GM23338 (cell line): ENCODE measurements at regions not wholly inside any gene's neighbourhood (a gene's known extent, or its start where the extent isn't known, plus 50 kb on each side); places are given as distances from the start of the nearest gene placed in this dataset.

Source experiments
- ATAC-seq: fragments of 200-7000 bp; cut with Tn5 transposase; 3 replicates; pipeline ENCODE4 v1.9.1; 2020
- DNase-seq: peaks from one replicate; pipeline ENCODE4 v3.0.0-alpha.2; 2015; ENCODE audit warnings: low spot score
- H2AFZ ChIP-seq: fragments of 200-600 bp; sonication (generic); 2 replicates; pipeline ENCODE4 v1.8.0; 2016; ENCODE audit warnings: antibody characterized with exemption, mild to moderate bottlenecking, moderate library complexity
- H3F3A ChIP-seq: fragments of 200-600 bp; sonication (generic); replicated peaks from 2 replicates; pipeline ENCODE4 v1.8.0; 2017; ENCODE audit warnings: antibody characterized with exemption, mixed run types, low read depth
- H3K27ac ChIP-seq: fragments of 200-600 bp; sonication (generic); 2 replicates; pipeline ENCODE4 v1.6.1; 2016; ENCODE audit warnings: low read depth
- H3K27me3 ChIP-seq: fragments of 200-600 bp; sonication (generic); 2 replicates; pipeline ENCODE4 v1.8.0; 2016; ENCODE audit warnings: mild to moderate bottlenecking, mixed run types, moderate library complexity; ENCODE audit not compliant: insufficient read depth
- H3K36me3 ChIP-seq: fragments of 200-600 bp; sonication (generic); 2 replicates; pipeline ENCODE4 v1.8.0; 2016; ENCODE audit warnings: mild to moderate bottlenecking; ENCODE audit not compliant: insufficient read depth
- H3K4me1 ChIP-seq: fragments of 200-600 bp; sonication (generic); 2 replicates; pipeline ENCODE4 v1.8.0; 2016; ENCODE audit warnings: mild to moderate bottlenecking, moderate library complexity; ENCODE audit not compliant: insufficient read depth
- H3K4me2 ChIP-seq: fragments of 200-600 bp; sonication (generic); 2 replicates; pipeline ENCODE4 v1.7.1; 2017; ENCODE audit warnings: mixed run types
- H3K4me3 ChIP-seq: fragments of 200-600 bp; sonication (generic); 2 replicates; pipeline ENCODE4 v1.6.1; 2016; ENCODE audit warnings: mixed run types
- H3K79me2 ChIP-seq: fragments of 200-600 bp; sonication (generic); replicated peaks from 2 replicates; pipeline ENCODE4 v1.8.0; 2017; ENCODE audit warnings: mild to moderate bottlenecking; ENCODE audit not compliant: insufficient read depth
- H3K9me2 ChIP-seq: fragments of 200-600 bp; sonication (generic); 2 replicates; pipeline ENCODE4 v1.8.0; 2017; ENCODE audit not compliant: insufficient read depth
- H4K20me1 ChIP-seq: fragments of 200-600 bp; sonication (generic); replicated peaks from 2 replicates; pipeline ENCODE4 v1.8.0; 2017; ENCODE audit warnings: mild to moderate bottlenecking; ENCODE audit not compliant: insufficient read depth
- H3K27ac Mint-ChIP-seq: 2 replicates; pipeline ENCODE4 v1.8.0; 2020; ENCODE audit warnings: inconsistent platforms, mild to moderate bottlenecking, moderate library complexity, mixed read lengths
- H3K27me3 Mint-ChIP-seq: 3 replicates; pipeline ENCODE4 v1.8.0; 2022; ENCODE audit warnings: low read depth, mild to moderate bottlenecking, moderate library complexity, mixed read lengths, inconsistent platforms; ENCODE audit not compliant: insufficient read depth, poor library complexity
- H3K36me3 Mint-ChIP-seq: 3 replicates; pipeline ENCODE4 v1.8.0; 2021; ENCODE audit warnings: low read depth, mild to moderate bottlenecking, inconsistent platforms, moderate library complexity, mixed read lengths
- H3K4me1 Mint-ChIP-seq: 3 replicates; pipeline ENCODE4 v1.8.0; 2020; ENCODE audit warnings: mild to moderate bottlenecking, inconsistent platforms, mixed read lengths
- H3K4me3 Mint-ChIP-seq: 3 replicates; pipeline ENCODE4 v1.8.0; 2021; ENCODE audit warnings: moderate library complexity, mild to moderate bottlenecking, inconsistent platforms, mixed read lengths
- H3K9me3 Mint-ChIP-seq: 3 replicates; pipeline ENCODE4 v1.8.0; 2020; ENCODE audit warnings: moderate library complexity, mild to moderate bottlenecking, inconsistent platforms, mixed read lengths
- CREB1 ChIP-seq: fragments of 250-450 bp; sonication (Bioruptor Pico); IDR thresholded peaks from 2 replicates; pipeline ENCODE4 v1.5.0; 2020; ENCODE audit warnings: low read depth, mild to moderate bottlenecking, moderate library complexity
- CTCF ChIP-seq, 2 experiments: fragments of 200-600 bp in 1 of 2; sonication (generic) in 1 of 2; conservative IDR thresholded peaks; 2 replicates each; pipeline versions ENCODE4 v1.5.1 to v1.6.1; 2016 to 2017; ENCODE audit warnings: antibody characterized with exemption in 2 of 2, low read depth in 2 of 2, mild to moderate bottlenecking in 2 of 2, moderate library complexity in 1 of 2
- EZH2phosphoT487 ChIP-seq: fragments of 200-600 bp; sonication (generic); IDR thresholded peaks from one replicate; pipeline ENCODE4 v1.8.1; 2018; ENCODE audit warnings: antibody characterized with exemption; ENCODE audit not compliant: unreplicated experiment
- JUNB ChIP-seq: IDR thresholded peaks from one replicate; pipeline ENCODE4 v1.6.1; 2016; ENCODE audit warnings: antibody characterized with exemption; ENCODE audit not compliant: unreplicated experiment
- NANOG ChIP-seq: IDR thresholded peaks from 2 replicates; pipeline ENCODE4 v1.6.1; 2016; ENCODE audit warnings: antibody characterized with exemption, borderline replicate concordance
- POLR2AphosphoS5 ChIP-seq: IDR thresholded peaks from 2 replicates; pipeline ENCODE4 v1.6.1; 2016; ENCODE audit warnings: antibody characterized with exemption, low read depth
- STAT1 ChIP-seq: IDR thresholded peaks from one replicate; pipeline ENCODE4 v1.6.1; 2016; ENCODE audit warnings: antibody characterized with exemption; ENCODE audit not compliant: unreplicated experiment
- ZNF114 ChIP-seq: fragments of 250-450 bp; sonication (Bioruptor Pico); IDR thresholded peaks from 2 replicates; pipeline ENCODE4 v1.5.0; 2020; ENCODE audit warnings: mild to moderate bottlenecking, moderate library complexity
- ZNF462 ChIP-seq: fragments of 250-450 bp; sonication (Bioruptor Pico); IDR thresholded peaks from 2 replicates; pipeline ENCODE4 v1.5.0; 2020; ENCODE audit warnings: mild to moderate bottlenecking, moderate library complexity
- TF ChIP-seq, protein P1 (sequence below): IDR thresholded peaks from one replicate; pipeline ENCODE4 v1.6.1; 2018; ENCODE audit warnings: antibody characterized with exemption; ENCODE audit not compliant: unreplicated experiment

DNA sequence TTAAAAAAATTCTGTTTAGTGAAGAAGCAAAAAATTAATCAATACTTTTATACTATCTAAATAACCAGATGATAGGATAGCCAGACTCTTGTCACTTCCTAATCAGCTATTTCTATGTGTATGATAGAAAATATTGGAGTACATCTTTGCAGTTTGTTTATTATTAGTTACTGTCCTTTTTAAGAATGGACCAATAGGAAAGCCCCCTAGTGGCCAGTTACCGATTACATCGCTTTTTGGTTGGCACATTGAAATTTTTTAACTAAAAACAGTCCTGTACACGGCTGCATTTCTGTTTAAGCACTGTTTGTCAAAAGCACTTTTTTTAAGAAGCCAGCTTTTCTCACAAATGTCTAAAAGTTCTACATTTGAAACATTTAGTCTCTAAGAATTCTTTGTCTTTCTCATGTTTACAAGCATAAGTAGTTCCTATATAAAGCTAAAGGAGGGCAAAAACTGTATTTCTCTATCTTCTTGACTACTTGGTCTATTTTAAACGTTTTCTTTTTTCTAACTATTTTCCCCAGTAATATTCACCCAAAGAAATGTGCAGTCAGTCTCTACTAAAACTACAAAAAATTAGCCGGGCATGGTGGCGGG lies 253.2 kb upstream of the LRTM1 start:
- Histone ChIP-seq H3K4me2 (no peak overlapping the region), H3K4me3 (no peak overlapping the region), H3K79me2 (no peaks in the 10 kb centered on the region), H3K4me1 (peaks cover 3% of the 10 kb centered on the region; the same call in 1 of the 2 replicates), H2AFZ (no peak overlapping the region), H3F3A (no peaks in the 10 kb centered on the region), H3K36me3 (no peaks in the 10 kb centered on the region), H4K20me1 (no peaks in the 10 kb centered on the region), H3K27me3 (no peaks in the 10 kb centered on the region), H3K27ac (no peak overlapping the region), H3K9me2 (no peaks in the 10 kb centered on the region)
- Mint-ChIP-seq H3K36me3 (no peaks in the 10 kb centered on the region), H3K27ac (no peak overlapping the region), H3K4me1 (peaks cover 3% of the 10 kb centered on the region; the same call in 2 of the 3 replicates), H3K9me3 (no peaks in the 10 kb centered on the region), H3K27me3 (peaks cover 4% of the 10 kb centered on the region), H3K4me3 (no peak overlapping the region)
- no peak for TF ChIP-seq EZH2phosphoT487
- TF ChIP-seq CTCF (conservative IDR thresholded peaks at IDR 0.05; ENCODE audit: low read depth in 2 of 2): peak; percentile 54 to 90
- DNase-seq (peak; percentile 74), ATAC-seq (no peak)

GRCh38 chr3:55180161-55180560 lies 252.3 kb upstream of the LRTM1 start:
- Mint-ChIP-seq H3K27me3 (peaks cover 4% of the 10 kb centered on the region), H3K9me3 (no peaks in the 10 kb centered on the region), H3K36me3 (no peaks in the 10 kb centered on the region), H3K4me1 (peaks cover 3% of the 10 kb centered on the region; the same call in 2 of the 3 replicates), H3K27ac (no peak overlapping the region), H3K4me3 (no peak overlapping the region)
- H3K79me2 ChIP-seq: no peaks in the 10 kb centered on the region
- no peaks in the 10 kb centered on the region for H3F3A ChIP-seq
- H2AFZ ChIP-seq: 0 out of 2 replicates have a peak overlapping the region, but pooled peaks have one; percentile 4
- no peaks in the 10 kb centered on the region for H3K36me3 ChIP-seq
- peaks cover 3% of the 10 kb centered on the region; the same call in 1 of the 2 replicates for H3K4me1 ChIP-seq
- no peaks in the 10 kb centered on the region for H3K9me2 ChIP-seq
- H4K20me1 ChIP-seq: no peaks in the 10 kb centered on the region
- no peak overlapping the region for H3K4me2 ChIP-seq
- no peak overlapping the region for H3K27ac ChIP-seq
- H3K4me3 ChIP-seq: no peak overlapping the region
- DNase-seq (no peak), ATAC-seq (no peak)
- H3K27me3 ChIP-seq: no peaks in the 10 kb centered on the region
- TF ChIP-seq ZNF462 (CRISPR knock-in tag): no peak
- no peak for TF ChIP-seq EZH2phosphoT487
- no peak for TF ChIP-seq POLR2AphosphoS5
- no peak for TF ChIP-seq JUNB
- TF ChIP-seq STAT1: no peak
- TF ChIP-seq, protein P1, sequence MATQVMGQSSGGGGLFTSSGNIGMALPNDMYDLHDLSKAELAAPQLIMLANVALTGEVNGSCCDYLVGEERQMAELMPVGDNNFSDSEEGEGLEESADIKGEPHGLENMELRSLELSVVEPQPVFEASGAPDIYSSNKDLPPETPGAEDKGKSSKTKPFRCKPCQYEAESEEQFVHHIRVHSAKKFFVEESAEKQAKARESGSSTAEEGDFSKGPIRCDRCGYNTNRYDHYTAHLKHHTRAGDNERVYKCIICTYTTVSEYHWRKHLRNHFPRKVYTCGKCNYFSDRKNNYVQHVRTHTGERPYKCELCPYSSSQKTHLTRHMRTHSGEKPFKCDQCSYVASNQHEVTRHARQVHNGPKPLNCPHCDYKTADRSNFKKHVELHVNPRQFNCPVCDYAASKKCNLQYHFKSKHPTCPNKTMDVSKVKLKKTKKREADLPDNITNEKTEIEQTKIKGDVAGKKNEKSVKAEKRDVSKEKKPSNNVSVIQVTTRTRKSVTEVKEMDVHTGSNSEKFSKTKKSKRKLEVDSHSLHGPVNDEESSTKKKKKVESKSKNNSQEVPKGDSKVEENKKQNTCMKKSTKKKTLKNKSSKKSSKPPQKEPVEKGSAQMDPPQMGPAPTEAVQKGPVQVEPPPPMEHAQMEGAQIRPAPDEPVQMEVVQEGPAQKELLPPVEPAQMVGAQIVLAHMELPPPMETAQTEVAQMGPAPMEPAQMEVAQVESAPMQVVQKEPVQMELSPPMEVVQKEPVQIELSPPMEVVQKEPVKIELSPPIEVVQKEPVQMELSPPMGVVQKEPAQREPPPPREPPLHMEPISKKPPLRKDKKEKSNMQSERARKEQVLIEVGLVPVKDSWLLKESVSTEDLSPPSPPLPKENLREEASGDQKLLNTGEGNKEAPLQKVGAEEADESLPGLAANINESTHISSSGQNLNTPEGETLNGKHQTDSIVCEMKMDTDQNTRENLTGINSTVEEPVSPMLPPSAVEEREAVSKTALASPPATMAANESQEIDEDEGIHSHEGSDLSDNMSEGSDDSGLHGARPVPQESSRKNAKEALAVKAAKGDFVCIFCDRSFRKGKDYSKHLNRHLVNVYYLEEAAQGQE: no peak
- TF ChIP-seq CREB1 (CRISPR knock-in tag): no peak
- no peak for TF ChIP-seq NANOG
- TF ChIP-seq ZNF114 (CRISPR knock-in tag): no peak
